Thoracic aorta (tissue), 2 donors: ENCODE measurements at regions not wholly inside any gene's neighbourhood (a gene's known extent, or its start where the extent isn't known, plus 50 kb on each side); places are given as distances from the start of the nearest gene placed in this dataset.

Source experiments
- ATAC-seq: fragments of 150-250 bp; one replicate; pipeline ENCODE4 v1.8.0; 2017; ENCODE audit warnings: low read depth; ENCODE audit not compliant: insufficient number of reproducible peaks, low FRiP score
- DNase-seq: peaks from one replicate; pipeline ENCODE4 v3.0.0-alpha.2; 2020; ENCODE audit warnings: low spot score
- H3K27ac ChIP-seq, 2 donors: fragments of 200-600 bp; sonication (generic); 1 replicate in 1 of 2; 2 replicates in 1 of 2; pipeline ENCODE4 v1.5.1; 2016; ENCODE audit warnings: mild to moderate bottlenecking in 2 of 2, moderate library complexity in 2 of 2
- H3K27me3 ChIP-seq: fragments of 200-600 bp; sonication (generic); replicated peaks from 2 replicates; pipeline ENCODE4 v1.6.0; 2016; ENCODE audit warnings: mild to moderate bottlenecking; ENCODE audit not compliant: insufficient read depth
- H3K36me3 ChIP-seq: fragments of 200-600 bp; sonication (generic); one replicate; pipeline ENCODE4 v1.5.1; 2016
- H3K4me1 ChIP-seq, 2 donors: fragments of 200-600 bp; sonication (generic); 1 replicate in 1 of 2; 2 replicates in 1 of 2; pipeline versions ENCODE4 v1.5.1 to v1.6.0; 2016; ENCODE audit warnings: low read depth in 2 of 2, mild to moderate bottlenecking in 1 of 2; ENCODE audit not compliant: control insufficient read depth in 1 of 2
- H3K4me3 ChIP-seq: fragments of 200-600 bp; sonication (generic); 2 replicates; pipeline ENCODE4 v1.5.1; 2016; ENCODE audit warnings: mild to moderate bottlenecking
- H3K9me3 ChIP-seq: fragments of 200-600 bp; sonication (generic); 2 replicates; pipeline ENCODE4 v1.5.1; 2016
- CTCF ChIP-seq: fragments of 200-600 bp; sonication (generic); IDR thresholded peaks from one replicate; pipeline ENCODE4 v1.5.1; 2019; ENCODE audit warnings: antibody characterized with exemption

GRCh38 chr3:68089572-68090011 is 435.2 kb upstream of the SUCLG2 start:
- Histone ChIP-seq H3K36me3 (no peaks in the 10 kb centered on the region), H3K27me3 (no peaks in the 10 kb centered on the region), H3K4me3 (no peak overlapping the region), H3K27ac (no peak overlapping the region), H3K4me1 (peaks cover 3 to 8% of the 10 kb centered on the region in 2 donors), H3K9me3 (no peaks in the 10 kb centered on the region)
- DNase-seq (no peak), ATAC-seq (no peak)
- TF ChIP-seq CTCF: no peak

GRCh38 chr3:68088636-68089035 is 434.2 kb upstream of the SUCLG2 start:
- Histone ChIP-seq H3K27me3 (no peaks in the 10 kb centered on the region), H3K27ac (no peak overlapping the region), H3K4me3 (no peak overlapping the region), H3K9me3 (no peaks in the 10 kb centered on the region), H3K36me3 (no peaks in the 10 kb centered on the region), H3K4me1 (peaks cover 3 to 8% of the 10 kb centered on the region in 2 donors)
- ATAC-seq: no peak
- DNase-seq: no peak
- no peak for TF ChIP-seq CTCF

GRCh38 chr3:68088216-68088615 is 433.8 kb upstream of the SUCLG2 start:
- Histone ChIP-seq H3K36me3 (no peaks in the 10 kb centered on the region), H3K4me1 (peaks cover 3 to 8% of the 10 kb centered on the region in 2 donors), H3K27me3 (no peaks in the 10 kb centered on the region), H3K27ac (no peak overlapping the region), H3K4me3 (no peak overlapping the region), H3K9me3 (no peaks in the 10 kb centered on the region)
- no peak for DNase-seq
- no peak for ATAC-seq
- no peak for TF ChIP-seq CTCF

- DNase-seq: no peak
- no peak for ATAC-seq
- Histone ChIP-seq H3K36me3 (no peaks in the 10 kb centered on the region), H3K9me3 (peaks cover 7% of the 10 kb centered on the region), H3K27me3 (no peaks in the 10 kb centered on the region), H3K27ac (no peak overlapping the region), H3K4me3 (no peak overlapping the region), H3K4me1 (no peaks in the 10 kb centered on the region)
- no peak for TF ChIP-seq CTCF
Observed at GRCh38 chr3:68072062-68072461, 417.6 kb upstream of the SUCLG2 start.

GRCh38 chr3:68070186-68070585 is 415.8 kb upstream of the SUCLG2 start:
- no peak for TF ChIP-seq CTCF
- Histone ChIP-seq H3K9me3 (peaks cover 7% of the 10 kb centered on the region), H3K27ac (no peak overlapping the region), H3K27me3 (no peaks in the 10 kb centered on the region), H3K36me3 (no peaks in the 10 kb centered on the region), H3K4me3 (no peak overlapping the region), H3K4me1 (peaks cover 0 to 3% of the 10 kb centered on the region in 2 donors)
- ATAC-seq (no peak), DNase-seq (no peak)
